Activated naive CD8-positive, alpha-beta T cell treated with anti-CD3 and anti-CD28 coated beads, Interleukin-2, amount 50 U/mL, for 24 hours (primary cell): ENCODE measurements at regions not wholly inside any gene's neighbourhood (a gene's known extent, or its start where the extent isn't known, plus 50 kb on each side); places are given as distances from the start of the nearest gene placed in this dataset.

ENCODE experiments used
- ATAC-seq: fragments of 150-1000 bp; cut with Tn5 transposase; one replicate; pipeline ENCODE4 v1.10.0; 2021
- DNase-seq: peaks from one replicate; pipeline ENCODE4 v3.0.0; 2021
- H3K27ac Mint-ChIP-seq: one replicate; pipeline ENCODE4 v1.8.0; 2021; ENCODE audit warnings: mild to moderate bottlenecking, mixed read lengths
- H3K27me3 Mint-ChIP-seq: one replicate; pipeline ENCODE4 v1.8.0; 2021; ENCODE audit warnings: mixed read lengths
- H3K36me3 Mint-ChIP-seq: one replicate; pipeline ENCODE4 v1.8.0; 2021; ENCODE audit warnings: low read depth, mixed read lengths
- H3K4me1 Mint-ChIP-seq: one replicate; pipeline ENCODE4 v1.8.0; 2021; ENCODE audit warnings: mixed read lengths
- H3K4me3 Mint-ChIP-seq: one replicate; pipeline ENCODE4 v1.8.0; 2021; ENCODE audit warnings: mild to moderate bottlenecking, moderate library complexity, mixed read lengths
- H3K9me3 Mint-ChIP-seq: one replicate; pipeline ENCODE4 v1.8.0; 2021; ENCODE audit warnings: mixed read lengths

GRCh38 chr2:53455094-53455493, 312.5 kb upstream of the CHAC2 start:
- Mint-ChIP-seq H3K4me3 (no peak overlapping the region), H3K27me3 (peaks cover under 1% of the 10 kb centered on the region), H3K9me3 (peaks cover 5% of the 10 kb centered on the region), H3K27ac (no peak overlapping the region), H3K4me1 (no peaks in the 10 kb centered on the region), H3K36me3 (no peaks in the 10 kb centered on the region)
- DNase-seq (no peak), ATAC-seq (no peak)

GRCh38 chr2:53452957-53453748, 314.5 kb upstream of the CHAC2 start:
- no peak for ATAC-seq
- DNase-seq, result no peak
- Mint-ChIP-seq H3K27ac (no peak overlapping the region), H3K4me3 (no peak overlapping the region), H3K9me3 (no peaks in the 10 kb centered on the region), H3K27me3 (peaks cover 3% of the 10 kb centered on the region), H3K4me1 (no peaks in the 10 kb centered on the region), H3K36me3 (no peaks in the 10 kb centered on the region)

GRCh38 chr2:53452400-53452799, 315.2 kb upstream of the CHAC2 start:
- H3K27ac Mint-ChIP-seq, result no peak overlapping the region
- ATAC-seq (no peak), DNase-seq (no peak)
- no peaks in the 10 kb centered on the region for H3K9me3 Mint-ChIP-seq
- no peaks in the 10 kb centered on the region for H3K4me1 Mint-ChIP-seq
- no peaks in the 10 kb centered on the region for H3K36me3 Mint-ChIP-seq
- no peak overlapping the region for H3K4me3 Mint-ChIP-seq
- peaks cover 3% of the 10 kb centered on the region for H3K27me3 Mint-ChIP-seq

GRCh38 chr2:53450923-53451322, 316.7 kb upstream of the CHAC2 start:
- Mint-ChIP-seq H3K4me3 (no peak overlapping the region), H3K9me3 (no peaks in the 10 kb centered on the region), H3K36me3 (no peaks in the 10 kb centered on the region), H3K27ac (no peak overlapping the region), H3K27me3 (peaks cover 3% of the 10 kb centered on the region), H3K4me1 (no peaks in the 10 kb centered on the region)
- DNase-seq, result no peak
- no peak for ATAC-seq

- Mint-ChIP-seq H3K27ac (no peak overlapping the region), H3K9me3 (no peaks in the 10 kb centered on the region), H3K4me1 (no peaks in the 10 kb centered on the region), H3K27me3 (peaks cover 3% of the 10 kb centered on the region), H3K4me3 (no peak overlapping the region), H3K36me3 (no peaks in the 10 kb centered on the region)
- no peak for DNase-seq
- no peak for ATAC-seq
Observed at GRCh38 chr2:53448591-53448990, 319.0 kb upstream of the CHAC2 start.

- H3K4me3 Mint-ChIP-seq, result no peak overlapping the region
- no peaks in the 10 kb centered on the region for H3K4me1 Mint-ChIP-seq
- no peak overlapping the region for H3K27ac Mint-ChIP-seq
- DNase-seq (no peak), ATAC-seq (no peak)
- H3K9me3 Mint-ChIP-seq, result no peaks in the 10 kb centered on the region
- peaks cover 3% of the 10 kb centered on the region for H3K27me3 Mint-ChIP-seq
- no peaks in the 10 kb centered on the region for H3K36me3 Mint-ChIP-seq
Observed at GRCh38 chr2:53448086-53448485, 319.5 kb upstream of the CHAC2 start.

GRCh38 chr2:53445383-53446070, 322.1 kb upstream of the CHAC2 start:
- peak; percentile 80 for ATAC-seq
- H3K4me3 Mint-ChIP-seq, result no peak overlapping the region
- H3K27me3 Mint-ChIP-seq, result peaks cover 3% of the 10 kb centered on the region
- no peak overlapping the region for H3K27ac Mint-ChIP-seq
- no peaks in the 10 kb centered on the region for H3K4me1 Mint-ChIP-seq
- DNase-seq, result no peak
- H3K9me3 Mint-ChIP-seq, result no peaks in the 10 kb centered on the region
- no peaks in the 10 kb centered on the region for H3K36me3 Mint-ChIP-seq

GRCh38 chr2:53442783-53443182, 324.8 kb upstream of the CHAC2 start:
- H3K36me3 Mint-ChIP-seq, result no peaks in the 10 kb centered on the region
- no peak for ATAC-seq
- DNase-seq, result no peak
- no peak overlapping the region for H3K4me3 Mint-ChIP-seq
- H3K27me3 Mint-ChIP-seq, result no peaks in the 10 kb centered on the region
- no peaks in the 10 kb centered on the region for H3K9me3 Mint-ChIP-seq
- no peaks in the 10 kb centered on the region for H3K4me1 Mint-ChIP-seq
- no peak overlapping the region for H3K27ac Mint-ChIP-seq

- H3K27ac Mint-ChIP-seq, result no peak overlapping the region
- no peaks in the 10 kb centered on the region for H3K36me3 Mint-ChIP-seq
- no peak overlapping the region for H3K4me3 Mint-ChIP-seq
- no peaks in the 10 kb centered on the region for H3K4me1 Mint-ChIP-seq
- no peaks in the 10 kb centered on the region for H3K9me3 Mint-ChIP-seq
- ATAC-seq (no peak), DNase-seq (no peak)
- no peaks in the 10 kb centered on the region for H3K27me3 Mint-ChIP-seq
Observed at GRCh38 chr2:53442093-53442492, 325.5 kb upstream of the CHAC2 start.

GRCh38 chr2:53438692-53439091, 328.9 kb upstream of the CHAC2 start:
- DNase-seq (no peak), ATAC-seq (no peak)
- Mint-ChIP-seq H3K27me3 (no peaks in the 10 kb centered on the region), H3K27ac (no peak overlapping the region), H3K36me3 (no peaks in the 10 kb centered on the region), H3K9me3 (no peaks in the 10 kb centered on the region), H3K4me3 (no peak overlapping the region), H3K4me1 (no peaks in the 10 kb centered on the region)

GRCh38 chr2:53438100-53438499, 329.5 kb upstream of the CHAC2 start:
- H3K27ac Mint-ChIP-seq, result no peak overlapping the region
- no peak overlapping the region for H3K4me3 Mint-ChIP-seq
- DNase-seq (no peak), ATAC-seq (no peak)
- no peaks in the 10 kb centered on the region for H3K9me3 Mint-ChIP-seq
- no peaks in the 10 kb centered on the region for H3K36me3 Mint-ChIP-seq
- H3K4me1 Mint-ChIP-seq, result no peaks in the 10 kb centered on the region
- H3K27me3 Mint-ChIP-seq, result no peaks in the 10 kb centered on the region

- Mint-ChIP-seq H3K4me1 (no peaks in the 10 kb centered on the region), H3K27ac (no peak overlapping the region), H3K36me3 (no peaks in the 10 kb centered on the region), H3K4me3 (no peak overlapping the region), H3K9me3 (no peaks in the 10 kb centered on the region), H3K27me3 (no peaks in the 10 kb centered on the region)
- DNase-seq (no peak), ATAC-seq (no peak)
Observed at GRCh38 chr2:53437371-53437770, 330.2 kb upstream of the CHAC2 start.

GRCh38 chr2:53436882-53437281, 330.7 kb upstream of the CHAC2 start:
- Mint-ChIP-seq H3K36me3 (no peaks in the 10 kb centered on the region), H3K4me1 (no peaks in the 10 kb centered on the region), H3K9me3 (no peaks in the 10 kb centered on the region), H3K27ac (no peak overlapping the region), H3K4me3 (no peak overlapping the region), H3K27me3 (no peaks in the 10 kb centered on the region)
- ATAC-seq (no peak), DNase-seq (no peak)

GRCh38 chr2:53435610-53436009, 332.0 kb upstream of the CHAC2 start:
- Mint-ChIP-seq H3K27me3 (no peaks in the 10 kb centered on the region), H3K9me3 (no peaks in the 10 kb centered on the region), H3K36me3 (no peaks in the 10 kb centered on the region), H3K4me3 (no peak overlapping the region), H3K27ac (no peak overlapping the region), H3K4me1 (no peaks in the 10 kb centered on the region)
- ATAC-seq (no peak), DNase-seq (no peak)

GRCh38 chr2:53434466-53434865, 333.1 kb upstream of the CHAC2 start:
- Mint-ChIP-seq H3K4me3 (no peak overlapping the region), H3K27me3 (no peaks in the 10 kb centered on the region), H3K27ac (no peak overlapping the region), H3K4me1 (no peaks in the 10 kb centered on the region), H3K9me3 (no peaks in the 10 kb centered on the region), H3K36me3 (no peaks in the 10 kb centered on the region)
- ATAC-seq, result no peak
- no peak for DNase-seq
